Esophagus muscularis mucosa (tissue), 4 donors: ENCODE measurements at regions not wholly inside any gene's neighbourhood (a gene's known extent, or its start where the extent isn't known, plus 50 kb on each side); places are given as distances from the start of the nearest gene placed in this dataset.

Experiments used
- DNase-seq: peaks from one replicate; pipeline ENCODE4 v3.0.0-alpha.2; 2017; ENCODE audit errors: extremely low spot score
- H3K27ac ChIP-seq, 4 donors: fragments of 200-600 bp; sonication (generic); replicated peaks in 1 of 4; 1 replicate in 3 of 4; 2 replicates in 1 of 4; pipeline ENCODE4 v1.5.1; 2016 to 2019; ENCODE audit warnings: mild to moderate bottlenecking in 1 of 4
- H3K27me3 ChIP-seq, 4 donors: fragments of 200-600 bp; sonication (generic); one replicate each; pipeline versions ENCODE4 v1.5.1 to v1.6.0; 2016 to 2019
- H3K36me3 ChIP-seq, 4 donors: fragments of 200-600 bp; sonication (generic); one replicate each; pipeline ENCODE4 v1.5.1; 2016 to 2019
- H3K4me1 ChIP-seq, 4 donors: fragments of 200-600 bp; sonication (generic); one replicate each; pipeline ENCODE4 v1.5.1; 2016 to 2019
- H3K4me3 ChIP-seq, 4 donors: fragments of 200-600 bp; sonication (generic); 1 replicate in 2 of 4; 2 replicates in 2 of 4; pipeline ENCODE4 v1.5.1; 2016 to 2019; ENCODE audit warnings: mild to moderate bottlenecking in 4 of 4, moderate library complexity in 1 of 4
- H3K9me3 ChIP-seq, 4 donors: fragments of 200-600 bp; sonication (generic); 1 replicate in 3 of 4; 2 replicates in 1 of 4; pipeline ENCODE4 v1.5.1; 2016 to 2019
- CTCF ChIP-seq, 3 experiments: fragments of 200-600 bp in 2 of 3; fragments of 450-650 bp in 1 of 3; sonication (generic) in 2 of 3; IDR thresholded peaks; one replicate each; pipeline ENCODE4 v1.5.1; 2017 to 2019; ENCODE audit warnings: antibody characterized with exemption in 3 of 3, mild to moderate bottlenecking in 2 of 3, moderate library complexity in 1 of 3
- EP300 ChIP-seq: sonication (generic); formaldehyde crosslinking; IDR thresholded peaks from one replicate; pipeline ENCODE4 v1.6.1; 2017; ENCODE audit warnings: antibody characterized with exemption
- POLR2A ChIP-seq: fragments of 450-650 bp; IDR thresholded peaks from one replicate; pipeline ENCODE4 v1.6.1; 2017; ENCODE audit warnings: antibody characterized with exemption, moderate library complexity, mild to moderate bottlenecking, low read depth
- POLR2AphosphoS5 ChIP-seq, 2 donors: sonication (generic); formaldehyde crosslinking; IDR thresholded peaks; one replicate each; pipeline ENCODE4 v1.6.1; 2017; ENCODE audit warnings: antibody characterized with exemption in 2 of 2
- WGBS: methylation state at CpG from one replicate; pipeline ENCODE4 v1.1.5; 2018; 5-methylcytosine and 5-hydroxymethylcytosine counted together
- intact Hi-C: fragments of 100-400 bp; cut with DNase I; formaldehyde crosslinking; loops from one replicate; pipeline ENCODE4 v1.15.1; 2023

GRCh38 chr15:95293456-95294031 is 1037.0 kb upstream of the NR2F2 start:
- DNase-seq, result no peak
- Histone ChIP-seq H3K27me3 (no peaks in the 10 kb centered on the region), H3K36me3 (no peaks in the 10 kb centered on the region), H3K4me3 (no peak overlapping the region), H3K9me3 (no peaks in the 10 kb centered on the region), H3K4me1 (peaks cover 4 to 21% (median 12%) of the 10 kb centered on the region in 4 donors), H3K27ac (no peak overlapping the region)
- no peak for TF ChIP-seq EP300
- TF ChIP-seq POLR2AphosphoS5 (IDR thresholded peaks at IDR 0.05), result no peak
- TF ChIP-seq POLR2A, result no peak
- 80% methylated on average over 6 of the region's 6 CpGs for WGBS
- intact Hi-C loops, result loop anchor here (5.0 kb wide), 1 partner anchor 36 kb away; no protein-coding TSS in a partner anchor

GRCh38 chr15:95295363-95295762 is 1035.1 kb upstream of the NR2F2 start:
- no peak for TF ChIP-seq EP300
- TF ChIP-seq CTCF (IDR thresholded peaks at IDR 0.05), result no peak
- TF ChIP-seq POLR2AphosphoS5 (IDR thresholded peaks at IDR 0.05), result no peak
- TF ChIP-seq POLR2A, result no peak
- Histone ChIP-seq H3K27me3 (no peaks in the 10 kb centered on the region), H3K4me3 (no peak overlapping the region), H3K9me3 (no peaks in the 10 kb centered on the region), H3K36me3 (no peaks in the 10 kb centered on the region), H3K4me1 (peaks cover 4 to 21% (median 12%) of the 10 kb centered on the region in 4 donors), H3K27ac (no peak overlapping the region)
- intact Hi-C loops, result no loop called here
- DNase-seq, result no peak
- WGBS, result 64% methylated on average over 9 of the region's 9 CpGs

- TF ChIP-seq POLR2A (no peak), CTCF (IDR thresholded peaks at IDR 0.05) (no peak), POLR2AphosphoS5 (IDR thresholded peaks at IDR 0.05) (no peak), EP300 (no peak)
- DNase-seq, result no peak
- Histone ChIP-seq H3K27me3 (no peaks in the 10 kb centered on the region), H3K9me3 (no peaks in the 10 kb centered on the region), H3K4me1 (peaks cover 4 to 21% (median 14%) of the 10 kb centered on the region in 4 donors), H3K4me3 (no peak overlapping the region), H3K27ac (no peak overlapping the region), H3K36me3 (no peaks in the 10 kb centered on the region)
- WGBS, result 57% methylated on average over 9 of the region's 9 CpGs
- intact Hi-C loops, result no loop called here
Observed at GRCh38 chr15:95295896-95296625, 1034.4 kb upstream of the NR2F2 start.

- TF ChIP-seq POLR2AphosphoS5 (IDR thresholded peaks at IDR 0.05) (no peak), CTCF (IDR thresholded peaks at IDR 0.05) (no peak), EP300 (no peak), POLR2A (no peak)
- no peaks in the 10 kb centered on the region for H3K36me3 ChIP-seq
- intact Hi-C loops, result no loop called here
- peaks cover 4 to 21% (median 14%) of the 10 kb centered on the region in 4 donors for H3K4me1 ChIP-seq
- DNase-seq, result no peak
- H3K4me3 ChIP-seq, result no peak overlapping the region
- WGBS, result 68% methylated on average over 4 of the region's 4 CpGs
- H3K27ac ChIP-seq, result no peak overlapping the region
- H3K27me3 ChIP-seq, result no peaks in the 10 kb centered on the region
- no peaks in the 10 kb centered on the region for H3K9me3 ChIP-seq
Observed at GRCh38 chr15:95296643-95297042, 1033.9 kb upstream of the NR2F2 start.

- TF ChIP-seq POLR2A (no peak), CTCF (IDR thresholded peaks at IDR 0.05) (no peak), EP300 (no peak), POLR2AphosphoS5 (IDR thresholded peaks at IDR 0.05) (no peak)
- DNase-seq, result no peak
- intact Hi-C loops, result no loop called here
- Histone ChIP-seq H3K4me3 (no peak overlapping the region), H3K9me3 (no peaks in the 10 kb centered on the region), H3K4me1 (peaks cover 7 to 23% (median 17%) of the 10 kb centered on the region in 4 donors), H3K36me3 (no peaks in the 10 kb centered on the region), H3K27me3 (no peaks in the 10 kb centered on the region), H3K27ac (no peak overlapping the region)
- 80% methylated on average over 4 of the region's 4 CpGs for WGBS
Observed at GRCh38 chr15:95298729-95299128, 1031.8 kb upstream of the NR2F2 start.
